Hematopoietic multipotent progenitor cell treated with erythropoietin and hydrocortisone succinate and interleukin-3 and kit ligand, for 15 days (in vitro differentiated cells): ENCODE measurements at regions not wholly inside any gene's neighbourhood (a gene's known extent, or its start where the extent isn't known, plus 50 kb on each side); places are given as distances from the start of the nearest gene placed in this dataset.

Source experiments
- DNase-seq: peaks from one replicate; pipeline ENCODE4 v3.0.0-alpha.2; 2015; ENCODE audit warnings: low spot score

- DNase-seq = no peak
Observed at GRCh38 chr4:53813998-53814397, 222.7 kb upstream of the LNX1 start.

GRCh38 chr4:53810643-53811042 lies 219.4 kb upstream of the LNX1 start:
- DNase-seq = no peak

- DNase-seq = no peak
Observed at GRCh38 chr4:53809816-53810215, 218.5 kb upstream of the LNX1 start.

- no peak for DNase-seq
Observed at GRCh38 chr4:53805291-53805690, 214.0 kb upstream of the LNX1 start.

- peak; percentile 6 for DNase-seq
Observed at GRCh38 chr4:53804719-53805118, 213.4 kb upstream of the LNX1 start.

GRCh38 chr4:53802500-53802899 lies 211.2 kb upstream of the LNX1 start:
- DNase-seq = no peak

GRCh38 chr4:53801373-53801772 lies 210.1 kb upstream of the LNX1 start:
- DNase-seq = no peak

- DNase-seq = no peak
Observed at GRCh38 chr4:53800741-53801140, 209.5 kb upstream of the LNX1 start.

GRCh38 chr4:53793096-53793495 lies 201.8 kb upstream of the LNX1 start:
- no peak for DNase-seq

- no peak for DNase-seq
Observed at GRCh38 chr4:53790286-53790685, 199.0 kb upstream of the LNX1 start.

- no peak for DNase-seq
Observed at GRCh38 chr4:53788621-53789020, 197.3 kb upstream of the LNX1 start.

- DNase-seq = no peak
Observed at GRCh38 chr4:53788011-53788410, 196.7 kb upstream of the LNX1 start.

GRCh38 chr4:53786632-53787031 lies 195.3 kb upstream of the LNX1 start:
- DNase-seq = no peak

- DNase-seq = no peak
Observed at GRCh38 chr4:53785996-53786395, 194.7 kb upstream of the LNX1 start.

GRCh38 chr4:53784112-53784511 lies 192.8 kb upstream of the LNX1 start:
- no peak for DNase-seq

- DNase-seq = no peak
Observed at GRCh38 chr4:53783208-53783859, 192.0 kb upstream of the LNX1 start.

GRCh38 chr4:53782458-53782845 lies 191.2 kb upstream of the LNX1 start:
- no peak for DNase-seq

- DNase-seq = no peak
Observed at GRCh38 chr4:53781629-53782457, 190.6 kb upstream of the LNX1 start.

GRCh38 chr4:53780736-53781400 lies 189.6 kb upstream of the LNX1 start:
- DNase-seq = no peak

- DNase-seq = no peak
Observed at GRCh38 chr4:53779025-53779424, 187.7 kb upstream of the LNX1 start.

GRCh38 chr4:53778155-53778554 lies 186.9 kb upstream of the LNX1 start:
- DNase-seq = no peak

- no peak for DNase-seq
Observed at GRCh38 chr4:53777244-53777984, 186.1 kb upstream of the LNX1 start.
